Neutrophil (primary cell): ENCODE measurements at regions not wholly inside any gene's neighbourhood (a gene's known extent, or its start where the extent isn't known, plus 50 kb on each side); places are given as distances from the start of the nearest gene placed in this dataset.

ENCODE experiments used
- H3K27ac ChIP-seq: fragments of 200-600 bp; sonication (generic); 2 replicates; pipeline ENCODE4 v1.5.1; 2016; ENCODE audit warnings: mild to moderate bottlenecking, moderate library complexity
- H3K27me3 ChIP-seq: fragments of 200-600 bp; sonication (generic); 2 replicates; pipeline ENCODE4 v1.6.0; 2016; ENCODE audit warnings: mild to moderate bottlenecking
- H3K36me3 ChIP-seq: fragments of 200-600 bp; sonication (generic); 2 replicates; pipeline ENCODE4 v1.5.1; 2017
- H3K4me1 ChIP-seq, 2 experiments: fragments of 200-600 bp in 1 of 2; sonication (generic) in 1 of 2; 1 replicate in 1 of 2; 2 replicates in 1 of 2; pipeline versions ENCODE4 v1.5.1 to v1.6.1; 2013 to 2016; ENCODE audit warnings: low read depth in 1 of 2, low read length in 1 of 2, mild to moderate bottlenecking in 1 of 2, moderate library complexity in 1 of 2; ENCODE audit not compliant: control insufficient read depth in 1 of 2, insufficient read depth in 1 of 2
- H3K4me3 ChIP-seq, 2 experiments: fragments of 200-600 bp in 1 of 2; sonication (generic) in 1 of 2; 1 replicate in 1 of 2; 2 replicates in 1 of 2; pipeline ENCODE4 v1.5.1; 2013 to 2016; ENCODE audit warnings: low read depth in 1 of 2, low read length in 1 of 2, mild to moderate bottlenecking in 1 of 2, moderate library complexity in 1 of 2
- H3K9me3 ChIP-seq: fragments of 200-600 bp; sonication (generic); 2 replicates; pipeline ENCODE4 v1.5.1; 2016
- TF ChIP-seq, protein P1 (sequence below): fragments of 200-600 bp; sonication (generic); IDR thresholded peaks from 2 replicates; pipeline ENCODE4 v1.5.1; 2016; ENCODE audit warnings: antibody characterized with exemption

DNA sequence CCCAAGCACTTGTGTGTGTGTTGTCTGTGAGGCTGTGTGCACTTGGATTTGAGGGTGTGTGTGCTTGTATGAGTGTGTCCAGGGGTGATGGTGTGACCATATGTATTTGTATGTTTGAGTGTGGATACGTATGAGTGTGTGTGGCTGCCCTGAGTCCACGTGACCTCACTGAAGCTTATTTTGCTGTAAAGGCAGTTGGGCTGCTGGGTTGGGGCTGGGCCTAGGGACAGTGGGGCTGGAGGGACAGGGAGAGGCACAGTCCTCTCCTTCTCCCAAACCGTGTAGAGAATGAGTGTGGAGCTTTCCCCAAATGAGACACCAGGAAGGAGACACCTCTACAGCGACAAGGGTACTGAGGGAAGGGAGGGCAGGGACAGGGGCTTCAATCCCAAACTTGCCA, 163.4 kb upstream of the TLE3 start:
- Histone ChIP-seq H3K36me3 (no peaks in the 10 kb centered on the region), H3K27me3 (peaks cover 9% of the 10 kb centered on the region), H3K27ac (no peak overlapping the region), H3K9me3 (no peaks in the 10 kb centered on the region), H3K4me1 (peaks cover 50 to 55% of the 10 kb centered on the region in 2 experiments), H3K4me3 (no peak overlapping the region)
- TF ChIP-seq, protein P1, sequence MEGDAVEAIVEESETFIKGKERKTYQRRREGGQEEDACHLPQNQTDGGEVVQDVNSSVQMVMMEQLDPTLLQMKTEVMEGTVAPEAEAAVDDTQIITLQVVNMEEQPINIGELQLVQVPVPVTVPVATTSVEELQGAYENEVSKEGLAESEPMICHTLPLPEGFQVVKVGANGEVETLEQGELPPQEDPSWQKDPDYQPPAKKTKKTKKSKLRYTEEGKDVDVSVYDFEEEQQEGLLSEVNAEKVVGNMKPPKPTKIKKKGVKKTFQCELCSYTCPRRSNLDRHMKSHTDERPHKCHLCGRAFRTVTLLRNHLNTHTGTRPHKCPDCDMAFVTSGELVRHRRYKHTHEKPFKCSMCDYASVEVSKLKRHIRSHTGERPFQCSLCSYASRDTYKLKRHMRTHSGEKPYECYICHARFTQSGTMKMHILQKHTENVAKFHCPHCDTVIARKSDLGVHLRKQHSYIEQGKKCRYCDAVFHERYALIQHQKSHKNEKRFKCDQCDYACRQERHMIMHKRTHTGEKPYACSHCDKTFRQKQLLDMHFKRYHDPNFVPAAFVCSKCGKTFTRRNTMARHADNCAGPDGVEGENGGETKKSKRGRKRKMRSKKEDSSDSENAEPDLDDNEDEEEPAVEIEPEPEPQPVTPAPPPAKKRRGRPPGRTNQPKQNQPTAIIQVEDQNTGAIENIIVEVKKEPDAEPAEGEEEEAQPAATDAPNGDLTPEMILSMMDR: no peak

GRCh38 chr15:70260580-70260979, 162.9 kb upstream of the TLE3 start:
- peaks cover 45 to 50% of the 10 kb centered on the region in 2 experiments for H3K4me1 ChIP-seq
- peaks cover 3% of the 10 kb centered on the region for H3K27me3 ChIP-seq
- no peak overlapping the region for H3K27ac ChIP-seq
- no peak overlapping the region for H3K4me3 ChIP-seq
- TF ChIP-seq, protein P1: no peak
- no peaks in the 10 kb centered on the region for H3K9me3 ChIP-seq
- H3K36me3 ChIP-seq: no peaks in the 10 kb centered on the region

DNA sequence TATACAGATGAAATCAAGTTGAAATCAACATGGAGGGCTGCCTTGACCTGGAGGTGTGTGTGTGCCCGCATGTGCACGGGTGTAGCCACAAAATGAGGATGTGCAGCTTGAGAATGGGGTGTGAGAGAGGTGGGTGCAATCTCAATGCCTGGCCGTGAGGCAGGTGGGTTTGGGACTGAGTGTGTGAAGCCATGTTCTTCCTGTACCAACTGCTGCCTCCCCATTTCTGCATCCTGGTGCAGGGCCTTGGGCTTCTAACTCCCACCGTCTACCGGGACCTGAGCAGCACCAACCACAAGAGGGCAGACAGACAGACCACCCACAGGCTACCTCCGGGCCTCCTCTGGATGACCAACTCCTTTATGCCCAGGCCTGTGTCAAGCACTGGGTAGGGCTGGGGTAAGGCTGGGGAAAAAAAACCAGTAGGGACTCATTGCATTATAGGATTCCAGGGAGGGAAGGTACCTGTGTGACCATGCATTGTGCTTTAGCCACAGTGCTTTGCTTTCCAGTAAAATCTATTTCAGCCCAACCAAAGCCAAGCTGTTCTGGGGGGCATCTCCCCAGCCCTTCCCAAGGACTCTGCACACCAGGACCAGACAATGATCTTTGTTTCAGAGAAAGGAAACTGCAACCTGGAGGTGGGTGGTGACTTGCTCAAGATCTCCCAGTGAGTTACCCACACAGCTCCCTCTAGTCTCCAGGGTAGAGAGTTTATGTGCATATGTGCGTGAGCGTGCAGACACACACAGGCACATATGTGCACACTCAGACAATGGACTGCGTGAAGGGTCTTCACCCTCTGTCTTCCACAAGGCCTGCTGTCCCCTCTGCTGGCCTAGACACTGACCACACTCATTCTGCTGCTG, 162.2 kb upstream of the TLE3 start:
- Histone ChIP-seq H3K4me3 (no peak overlapping the region), H3K27me3 (no peaks in the 10 kb centered on the region), H3K4me1 (peaks cover 42% of the 10 kb centered on the region in 2 experiments), H3K9me3 (no peaks in the 10 kb centered on the region), H3K27ac (no peak overlapping the region), H3K36me3 (no peaks in the 10 kb centered on the region)
- TF ChIP-seq, protein P1: no peak

- Histone ChIP-seq H3K4me3 (peak overlapping the region in 1 of 2 experiments; percentile 39), H3K4me1 (peaks cover 34 to 39% of the 10 kb centered on the region in 2 experiments), H3K9me3 (no peaks in the 10 kb centered on the region), H3K27ac (peak overlapping the region; percentile 33), H3K27me3 (no peaks in the 10 kb centered on the region), H3K36me3 (no peaks in the 10 kb centered on the region)
- TF ChIP-seq, protein P1: no peak
These were observed 161.3 kb upstream of the TLE3 start for GRCh38 chr15:70259028-70259424.

DNA sequence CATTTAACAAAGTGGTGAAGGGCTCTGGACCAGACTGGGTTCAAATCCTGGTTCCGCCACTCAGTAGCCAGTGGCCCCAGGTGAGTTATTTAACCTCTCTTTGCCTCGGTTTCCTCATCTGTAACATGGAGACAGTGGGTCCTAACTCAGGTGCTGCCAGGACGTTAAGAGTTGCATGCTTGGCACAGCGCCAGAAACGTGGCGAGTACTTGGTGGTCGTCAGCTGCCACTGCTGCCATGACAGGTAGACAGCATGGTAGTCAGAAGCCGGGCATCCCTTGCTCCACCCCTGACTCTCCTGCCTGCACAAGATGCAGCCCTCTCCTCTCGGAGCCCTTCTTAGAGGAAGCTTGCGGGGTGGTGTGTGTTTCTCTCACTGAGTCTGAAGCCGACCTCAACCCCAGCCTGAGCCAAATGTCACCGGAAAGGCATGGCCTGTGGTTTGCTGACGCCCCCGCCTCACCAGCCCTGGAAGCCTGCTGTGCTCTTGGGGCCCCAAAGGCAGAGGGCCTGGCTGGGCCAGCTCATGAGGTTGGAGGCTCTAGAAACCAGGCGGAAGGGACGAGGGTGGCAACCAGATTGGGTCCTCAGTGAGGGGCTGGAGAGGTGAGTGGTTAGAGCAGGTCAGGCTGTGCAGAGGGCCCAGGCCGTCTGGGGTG, 160.8 kb upstream of the TLE3 start:
- H3K27me3 ChIP-seq: no peaks in the 10 kb centered on the region
- TF ChIP-seq, protein P1: no peak
- no peaks in the 10 kb centered on the region for H3K9me3 ChIP-seq
- H3K36me3 ChIP-seq: no peaks in the 10 kb centered on the region
- peaks cover 29 to 34% of the 10 kb centered on the region in 2 experiments for H3K4me1 ChIP-seq
- peak overlapping the region in 1 of 2 experiments; percentile 39 for H3K4me3 ChIP-seq
- H3K27ac ChIP-seq: peak overlapping the region; percentile 33
